ENCODE measurements at regions not wholly inside any gene's neighbourhood (a gene's known extent, or its start where the extent isn't known, plus 50 kb on each side); places are given as distances from the start of the nearest gene placed in this dataset.

DNA sequence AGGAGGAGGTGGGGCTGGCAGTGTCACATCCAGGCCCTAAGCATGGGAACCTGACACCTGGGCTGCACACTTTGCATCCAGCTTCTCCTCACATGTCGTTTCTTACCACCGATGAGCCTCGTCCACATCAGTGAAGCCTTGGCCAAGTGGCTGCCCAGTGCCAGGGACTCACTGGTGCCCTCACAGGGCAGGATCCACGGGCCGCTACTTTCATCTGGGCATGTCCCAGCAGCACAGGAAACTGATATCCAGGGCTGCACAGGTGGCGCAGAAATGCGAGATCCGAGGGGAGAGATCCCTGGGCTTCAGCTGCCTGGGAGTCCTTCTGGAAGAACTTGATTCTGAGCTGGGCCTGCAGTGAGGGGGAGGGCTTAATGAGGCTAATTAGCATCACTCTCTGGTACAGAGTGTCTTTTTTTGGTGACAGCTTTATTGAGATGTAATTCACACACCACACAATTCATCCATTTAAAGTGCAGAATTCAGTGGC lies 291.6 kb upstream of the HDAC4 start:
- TF ChIP-seq, protein P1, sequence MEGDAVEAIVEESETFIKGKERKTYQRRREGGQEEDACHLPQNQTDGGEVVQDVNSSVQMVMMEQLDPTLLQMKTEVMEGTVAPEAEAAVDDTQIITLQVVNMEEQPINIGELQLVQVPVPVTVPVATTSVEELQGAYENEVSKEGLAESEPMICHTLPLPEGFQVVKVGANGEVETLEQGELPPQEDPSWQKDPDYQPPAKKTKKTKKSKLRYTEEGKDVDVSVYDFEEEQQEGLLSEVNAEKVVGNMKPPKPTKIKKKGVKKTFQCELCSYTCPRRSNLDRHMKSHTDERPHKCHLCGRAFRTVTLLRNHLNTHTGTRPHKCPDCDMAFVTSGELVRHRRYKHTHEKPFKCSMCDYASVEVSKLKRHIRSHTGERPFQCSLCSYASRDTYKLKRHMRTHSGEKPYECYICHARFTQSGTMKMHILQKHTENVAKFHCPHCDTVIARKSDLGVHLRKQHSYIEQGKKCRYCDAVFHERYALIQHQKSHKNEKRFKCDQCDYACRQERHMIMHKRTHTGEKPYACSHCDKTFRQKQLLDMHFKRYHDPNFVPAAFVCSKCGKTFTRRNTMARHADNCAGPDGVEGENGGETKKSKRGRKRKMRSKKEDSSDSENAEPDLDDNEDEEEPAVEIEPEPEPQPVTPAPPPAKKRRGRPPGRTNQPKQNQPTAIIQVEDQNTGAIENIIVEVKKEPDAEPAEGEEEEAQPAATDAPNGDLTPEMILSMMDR (IDR thresholded peaks at IDR 0.05): no peak
- no peak for TF ChIP-seq POLR2A (IDR thresholded peaks at IDR 0.05)

All from tibial nerve (tissue), 3 donors.